Upper lobe of right lung (tissue), 1 donor: ENCODE measurements at regions not wholly inside any gene's neighbourhood (a gene's known extent, or its start where the extent isn't known, plus 50 kb on each side); places are given as distances from the start of the nearest gene placed in this dataset.

Experiments used
- ATAC-seq: fragments of 200-7000 bp; cut with Tn5 transposase; one replicate; pipeline ENCODE4 v1.9.1; 2020; ENCODE audit warnings: mild to moderate bottlenecking, moderate library complexity
- DNase-seq: peaks from one replicate; pipeline ENCODE4 v3.0.0-alpha.2; 2020
- H3K27ac ChIP-seq: fragments of 200-600 bp; one replicate; pipeline ENCODE4 v1.8.0; 2022
- H3K27me3 ChIP-seq: fragments of 200-600 bp; one replicate; pipeline ENCODE4 v1.8.0; 2022; ENCODE audit warnings: mild to moderate bottlenecking
- H3K36me3 ChIP-seq: fragments of 200-600 bp; one replicate; pipeline ENCODE4 v1.8.0; 2022
- H3K4me1 ChIP-seq: fragments of 200-600 bp; one replicate; pipeline ENCODE4 v1.8.0; 2022
- H3K4me3 ChIP-seq: fragments of 200-600 bp; one replicate; pipeline ENCODE4 v1.8.0; 2022; ENCODE audit warnings: mild to moderate bottlenecking
- H3K9me3 ChIP-seq: fragments of 200-600 bp; one replicate; pipeline ENCODE4 v1.8.0; 2022
- CTCF ChIP-seq: fragments of 200-600 bp; IDR thresholded peaks from one replicate; pipeline ENCODE4 v1.8.0; 2022; ENCODE audit warnings: antibody characterized with exemption
- intact Hi-C: fragments of 100-400 bp; cut with DNase I; formaldehyde crosslinking; loops from one replicate; pipeline ENCODE4 v1.11.0; 2022
- donor health status: DM: no; HTN: yes; CAD: no; lungs with severe emphysema.

GRCh38 chr5:39479537-39479936, 54.8 kb upstream of the DAB2 start:
- Histone ChIP-seq H3K36me3 (no peaks in the 10 kb centered on the region), H3K4me1 (peaks cover 3% of the 10 kb centered on the region), H3K4me3 (no peak overlapping the region), H3K9me3 (no peaks in the 10 kb centered on the region), H3K27ac (no peak overlapping the region), H3K27me3 (no peaks in the 10 kb centered on the region)
- no peak for TF ChIP-seq CTCF
- ATAC-seq (no peak), DNase-seq (no peak)
- intact Hi-C loops, result no loop called here

- no peaks in the 10 kb centered on the region for H3K9me3 ChIP-seq
- no peak for DNase-seq
- H3K36me3 ChIP-seq, result no peaks in the 10 kb centered on the region
- no peak for TF ChIP-seq CTCF
- no peaks in the 10 kb centered on the region for H3K27me3 ChIP-seq
- ATAC-seq, result no peak
- H3K4me3 ChIP-seq, result no peak overlapping the region
- H3K27ac ChIP-seq, result no peak overlapping the region
- no peaks in the 10 kb centered on the region for H3K4me1 ChIP-seq
- intact Hi-C loops, result no loop called here
Measured at GRCh38 chr5:39478863-39479262, 54.1 kb upstream of the DAB2 start.

- Histone ChIP-seq H3K27me3 (no peaks in the 10 kb centered on the region), H3K36me3 (no peaks in the 10 kb centered on the region), H3K27ac (no peak overlapping the region), H3K4me1 (no peaks in the 10 kb centered on the region), H3K9me3 (no peaks in the 10 kb centered on the region), H3K4me3 (no peak overlapping the region)
- ATAC-seq (no peak), DNase-seq (no peak)
- intact Hi-C loops, result no loop called here
- TF ChIP-seq CTCF, result no peak
Measured at GRCh38 chr5:39476843-39477220, 52.1 kb upstream of the DAB2 start.

- DNase-seq (no peak), ATAC-seq (no peak)
- Histone ChIP-seq H3K27me3 (no peaks in the 10 kb centered on the region), H3K27ac (no peak overlapping the region), H3K4me1 (no peaks in the 10 kb centered on the region), H3K4me3 (no peak overlapping the region), H3K36me3 (no peaks in the 10 kb centered on the region), H3K9me3 (no peaks in the 10 kb centered on the region)
- TF ChIP-seq CTCF, result no peak
- intact Hi-C loops, result no loop called here
Measured at GRCh38 chr5:39475881-39476842, 51.4 kb upstream of the DAB2 start.

GRCh38 chr5:39475159-39475571, 50.4 kb upstream of the DAB2 start:
- intact Hi-C loops, result no loop called here
- Histone ChIP-seq H3K4me3 (no peak overlapping the region), H3K9me3 (no peaks in the 10 kb centered on the region), H3K27me3 (no peaks in the 10 kb centered on the region), H3K27ac (no peak overlapping the region), H3K4me1 (no peaks in the 10 kb centered on the region), H3K36me3 (no peaks in the 10 kb centered on the region)
- TF ChIP-seq CTCF, result no peak
- DNase-seq, result no peak
- no peak for ATAC-seq
